ENCODE measurements at regions not wholly inside any gene's neighbourhood (a gene's known extent, or its start where the extent isn't known, plus 50 kb on each side); places are given as distances from the start of the nearest gene placed in this dataset.
"Not testable (repeated sequence)": the region's sequence is repeated elsewhere in the genome, so short reads cannot be mapped to it uniquely, and the experiment has no call there.

GRCh38 chr18:1542230-1542774 lies 637.6 kb downstream of the ADCYAP1 start:
- no peak for DNase-seq (ENCODE audit: low spot score in 2 of 2)
- H3K4me3 ChIP-seq: no peak overlapping the region
- no peaks in the 10 kb centered on the region for H3K36me3 ChIP-seq (replicated peaks)
- no peaks in the 10 kb centered on the region for H3K9me3 ChIP-seq
- H3K4me1 ChIP-seq: no peaks in the 10 kb centered on the region
- in situ Hi-C loops (cut with MboI; ENCODE audit: low sequenced_read_pairs): no loop called here
- H3K27me3 ChIP-seq (ENCODE audit: low read depth): no peaks in the 10 kb centered on the region

DNA sequence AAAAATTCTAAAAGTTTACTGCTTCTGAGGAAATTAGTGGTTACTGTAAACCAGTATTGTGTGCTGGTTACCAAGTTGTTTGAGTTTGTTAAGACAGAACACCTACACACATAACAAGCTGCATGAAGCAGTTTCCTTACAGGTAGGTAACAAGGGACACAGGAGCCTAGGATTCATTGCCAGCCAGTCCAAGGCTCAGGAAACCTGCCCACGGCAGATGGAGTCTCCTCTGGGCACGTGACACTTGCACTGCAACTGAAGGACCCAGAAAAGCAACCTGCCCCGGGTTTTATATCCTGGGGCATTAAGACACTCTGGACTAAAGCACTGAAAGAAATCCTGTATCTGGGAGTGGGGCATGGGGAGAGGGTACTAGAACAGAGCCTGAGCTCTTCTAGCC lies 639.3 kb downstream of the ADCYAP1 start:
- no peak for DNase-seq (ENCODE audit: low spot score in 2 of 2)
- H3K4me1 ChIP-seq: no peaks in the 10 kb centered on the region
- in situ Hi-C loops (cut with MboI; ENCODE audit: low sequenced_read_pairs): no loop called here
- no peak overlapping the region for H3K4me3 ChIP-seq
- no peaks in the 10 kb centered on the region for H3K9me3 ChIP-seq
- H3K27me3 ChIP-seq (ENCODE audit: low read depth): no peaks in the 10 kb centered on the region
- H3K36me3 ChIP-seq (replicated peaks): no peaks in the 10 kb centered on the region

DNA sequence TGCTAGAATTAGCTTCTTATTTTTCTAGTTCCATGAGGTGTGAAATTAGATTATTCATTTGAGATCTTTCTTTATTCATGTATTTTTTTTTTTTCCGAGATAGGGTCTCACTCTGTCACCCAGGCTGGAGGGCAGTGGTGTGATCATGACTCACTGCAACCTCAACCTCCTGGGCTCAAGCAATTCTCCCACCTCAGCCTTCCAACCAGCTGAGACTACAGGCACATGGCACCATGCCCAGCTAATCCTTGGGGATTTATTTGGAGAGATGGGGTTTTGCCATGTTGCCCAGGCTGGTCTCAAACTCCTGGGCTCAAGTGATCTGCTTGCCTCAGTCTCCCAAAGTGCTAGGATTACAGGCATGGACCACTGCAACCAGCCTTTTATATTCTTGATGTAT lies 653.0 kb downstream of the ADCYAP1 start:
- H3K27me3 ChIP-seq (ENCODE audit: low read depth); H3K4me1 ChIP-seq; H3K36me3 ChIP-seq (replicated peaks); H3K4me3 ChIP-seq; DNase-seq (ENCODE audit: low spot score in 2 of 2); H3K9me3 ChIP-seq; in situ Hi-C loops (cut with MboI; ENCODE audit: low sequenced_read_pairs): not testable (repeated sequence)

- Histone ChIP-seq H3K36me3 (replicated peaks) (no peaks in the 10 kb centered on the region), H3K9me3 (no peaks in the 10 kb centered on the region), H3K27me3 (ENCODE audit: low read depth) (no peaks in the 10 kb centered on the region), H3K4me3 (no peak overlapping the region), H3K4me1 (no peaks in the 10 kb centered on the region)
- in situ Hi-C loops (cut with MboI; ENCODE audit: low sequenced_read_pairs): no loop called here
- DNase-seq (ENCODE audit: low spot score in 2 of 2): no peak
Observed at GRCh38 chr18:1559563-1559962, 654.9 kb downstream of the ADCYAP1 start.

- Histone ChIP-seq H3K36me3 (replicated peaks) (no peaks in the 10 kb centered on the region), H3K4me3 (no peak overlapping the region), H3K4me1 (no peaks in the 10 kb centered on the region), H3K27me3 (ENCODE audit: low read depth) (no peaks in the 10 kb centered on the region), H3K9me3 (no peaks in the 10 kb centered on the region)
- in situ Hi-C loops (cut with MboI; ENCODE audit: low sequenced_read_pairs): no loop called here
- no peak for DNase-seq (ENCODE audit: low spot score in 2 of 2)
Observed at GRCh38 chr18:1564793-1565192, 660.1 kb downstream of the ADCYAP1 start.

DNA sequence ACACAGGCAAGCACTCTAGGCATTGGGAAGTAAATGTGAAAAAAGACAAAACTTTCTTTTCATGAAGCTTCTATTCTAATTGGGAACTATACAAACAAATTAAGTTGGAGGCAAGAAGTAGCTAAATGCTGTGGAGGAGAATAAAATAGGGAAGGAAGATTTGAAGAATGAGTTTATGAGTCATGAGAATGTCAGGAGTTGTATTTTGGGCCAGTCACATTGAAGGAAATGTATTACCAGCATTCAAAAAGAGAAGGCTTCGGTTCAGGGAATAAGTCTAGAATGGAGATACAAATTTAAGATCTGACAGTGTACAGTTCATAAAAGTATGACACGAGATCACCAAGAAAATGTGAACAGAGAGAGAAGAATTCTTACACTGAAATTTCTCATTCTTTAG lies 666.5 kb downstream of the ADCYAP1 start:
- DNase-seq (ENCODE audit: low spot score in 2 of 2): no peak
- no peaks in the 10 kb centered on the region for H3K36me3 ChIP-seq (replicated peaks)
- H3K4me1 ChIP-seq: no peaks in the 10 kb centered on the region
- H3K4me3 ChIP-seq: no peak overlapping the region
- in situ Hi-C loops (cut with MboI; ENCODE audit: low sequenced_read_pairs): no loop called here
- no peaks in the 10 kb centered on the region for H3K9me3 ChIP-seq
- no peaks in the 10 kb centered on the region; the same call in 1 of the 2 replicates for H3K27me3 ChIP-seq (ENCODE audit: low read depth)

DNA sequence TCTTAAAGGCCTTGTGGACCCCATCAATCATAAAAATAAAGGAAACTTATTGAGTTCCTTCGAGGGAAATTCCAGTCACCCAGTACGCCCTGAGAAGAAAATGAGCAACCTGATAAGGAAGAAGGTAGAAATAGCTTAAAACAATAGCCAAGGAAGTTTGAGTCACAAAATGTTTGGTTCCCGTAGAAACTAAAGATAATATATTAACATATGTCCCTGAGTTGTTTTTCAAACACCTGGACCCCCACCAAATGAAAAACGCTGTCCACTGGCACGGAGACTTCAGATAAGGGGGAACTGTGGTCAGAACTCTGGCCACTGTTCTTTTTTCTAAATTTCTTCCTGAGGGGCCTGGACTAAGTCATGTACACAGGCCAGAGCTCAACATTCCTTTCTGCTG lies 669.1 kb downstream of the ADCYAP1 start:
- no peak for DNase-seq (ENCODE audit: low spot score in 2 of 2)
- no peaks in the 10 kb centered on the region for H3K4me1 ChIP-seq
- no peaks in the 10 kb centered on the region; the same call in 1 of the 2 replicates for H3K27me3 ChIP-seq (ENCODE audit: low read depth)
- no peaks in the 10 kb centered on the region for H3K9me3 ChIP-seq
- in situ Hi-C loops (cut with MboI; ENCODE audit: low sequenced_read_pairs): no loop called here
- H3K36me3 ChIP-seq (replicated peaks): no peaks in the 10 kb centered on the region
- H3K4me3 ChIP-seq: no peak overlapping the region

- in situ Hi-C loops (cut with MboI; ENCODE audit: low sequenced_read_pairs): no loop called here
- H3K9me3 ChIP-seq: no peaks in the 10 kb centered on the region
- H3K27me3 ChIP-seq (ENCODE audit: low read depth): no peaks in the 10 kb centered on the region; the same call in 1 of the 2 replicates
- no peak overlapping the region for H3K4me3 ChIP-seq
- no peak for DNase-seq (ENCODE audit: low spot score in 2 of 2)
- no peaks in the 10 kb centered on the region for H3K36me3 ChIP-seq (replicated peaks)
- H3K4me1 ChIP-seq: no peaks in the 10 kb centered on the region
Observed at GRCh38 chr18:1575084-1575483, 670.4 kb downstream of the ADCYAP1 start.

DNA sequence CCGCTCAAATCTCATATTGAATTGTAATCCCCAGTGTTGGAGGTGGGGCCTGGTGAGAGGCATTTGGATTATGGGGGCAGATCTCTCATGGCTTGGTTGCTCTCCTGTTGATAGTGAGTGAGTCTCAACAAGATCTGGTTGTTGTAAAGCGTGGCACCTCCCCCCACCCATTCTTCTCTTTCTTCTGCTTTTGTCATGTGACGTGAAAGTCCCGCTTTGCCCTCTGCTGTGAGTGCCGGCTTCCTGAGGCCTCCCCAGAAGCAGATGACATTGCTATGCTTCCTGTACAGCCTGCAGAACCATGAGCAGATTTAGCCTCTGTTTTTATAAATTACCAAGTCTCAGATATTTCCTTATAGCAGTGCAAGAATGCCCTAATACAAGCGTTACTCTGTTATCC lies 673.8 kb downstream of the ADCYAP1 start:
- Histone ChIP-seq H3K4me1 (no peaks in the 10 kb centered on the region), H3K27me3 (ENCODE audit: low read depth) (no peaks in the 10 kb centered on the region), H3K4me3 (no peak overlapping the region), H3K9me3 (no peaks in the 10 kb centered on the region), H3K36me3 (replicated peaks) (no peaks in the 10 kb centered on the region)
- DNase-seq (ENCODE audit: low spot score in 2 of 2): no peak
- in situ Hi-C loops (cut with MboI; ENCODE audit: low sequenced_read_pairs): no loop called here

DNA sequence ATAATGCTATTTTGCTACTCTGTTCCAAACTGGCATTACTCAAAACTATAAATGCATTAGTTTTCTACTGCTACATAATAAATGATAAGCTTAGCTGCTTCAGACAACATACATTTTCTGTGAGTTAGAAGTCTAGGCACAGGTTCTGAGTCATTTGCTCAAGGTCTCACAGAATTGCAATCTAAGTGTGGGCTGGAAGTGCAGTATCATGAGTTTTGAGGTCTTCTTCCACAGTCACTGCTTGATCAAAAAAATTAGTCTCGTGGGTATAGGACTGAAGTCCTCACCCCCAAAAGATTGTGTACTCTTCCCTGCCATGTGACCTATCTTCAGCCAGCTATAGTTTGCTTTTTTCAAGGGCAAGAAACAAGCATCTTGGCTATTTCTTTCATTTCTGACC lies 676.9 kb downstream of the ADCYAP1 start:
- no peak overlapping the region for H3K4me3 ChIP-seq
- no peak for DNase-seq (ENCODE audit: low spot score in 2 of 2)
- H3K4me1 ChIP-seq: no peaks in the 10 kb centered on the region
- H3K36me3 ChIP-seq (replicated peaks): no peaks in the 10 kb centered on the region
- H3K27me3 ChIP-seq (ENCODE audit: low read depth): no peaks in the 10 kb centered on the region
- H3K9me3 ChIP-seq: no peaks in the 10 kb centered on the region
- in situ Hi-C loops (cut with MboI; ENCODE audit: low sequenced_read_pairs): no loop called here

DNA sequence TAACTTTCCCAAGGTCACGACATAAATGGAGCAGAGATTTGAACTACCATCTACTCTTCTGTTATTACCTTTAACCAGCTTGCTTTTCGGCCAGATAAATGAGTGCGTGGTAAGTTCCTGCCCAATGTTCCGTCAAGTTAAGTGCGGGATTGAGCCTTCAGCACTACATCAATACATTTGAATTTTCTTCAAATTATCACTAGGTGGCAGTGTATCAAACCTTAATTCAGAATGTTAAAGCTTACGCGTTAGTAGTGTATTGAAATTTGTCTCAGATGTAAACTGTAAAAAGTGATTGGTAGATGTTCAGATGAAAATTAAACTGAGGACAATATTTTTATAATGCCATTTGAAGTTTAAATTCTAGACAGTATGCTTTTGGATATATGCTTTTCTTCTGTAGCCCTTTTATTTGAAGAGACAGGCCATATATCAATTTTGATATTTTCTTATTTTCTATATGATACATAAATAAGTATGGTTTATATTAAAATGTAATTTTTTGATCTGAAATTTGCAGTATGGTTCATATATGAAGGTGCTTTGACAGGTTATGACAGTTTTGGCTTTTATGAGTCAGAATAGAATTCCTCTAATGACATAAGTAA lies 681.3 kb downstream of the ADCYAP1 start:
- Histone ChIP-seq H3K27me3 (ENCODE audit: low read depth) (no peaks in the 10 kb centered on the region), H3K9me3 (no peaks in the 10 kb centered on the region), H3K4me3 (no peak overlapping the region), H3K36me3 (replicated peaks) (no peaks in the 10 kb centered on the region), H3K4me1 (no peaks in the 10 kb centered on the region)
- DNase-seq (ENCODE audit: low spot score in 2 of 2): peak; percentile 14 to 72
- in situ Hi-C loops (cut with MboI; ENCODE audit: low sequenced_read_pairs): no loop called here

DNA sequence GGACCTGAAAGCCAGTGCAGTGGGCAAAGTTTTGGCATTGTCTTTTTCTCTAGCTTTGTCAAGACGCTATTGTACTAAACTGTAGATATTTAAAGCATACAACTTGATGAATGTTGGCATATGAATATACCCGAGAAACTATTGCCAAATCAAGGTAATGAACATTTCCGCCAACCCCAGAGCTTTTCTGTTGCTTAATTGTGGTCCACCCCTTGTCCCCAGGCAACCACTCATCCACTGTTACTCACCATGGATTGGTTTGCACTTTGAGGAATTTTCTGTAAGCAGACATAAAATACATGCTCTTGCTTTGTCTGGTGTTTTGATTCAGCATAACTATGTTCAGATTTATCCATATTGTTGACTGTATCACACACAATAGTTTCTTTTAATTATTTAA lies 688.4 kb downstream of the ADCYAP1 start:
- no peak for DNase-seq (ENCODE audit: low spot score in 2 of 2)
- Histone ChIP-seq H3K4me1 (no peaks in the 10 kb centered on the region), H3K4me3 (no peak overlapping the region), H3K36me3 (replicated peaks) (no peaks in the 10 kb centered on the region), H3K9me3 (no peaks in the 10 kb centered on the region), H3K27me3 (ENCODE audit: low read depth) (no peaks in the 10 kb centered on the region)
- in situ Hi-C loops (cut with MboI; ENCODE audit: low sequenced_read_pairs): no loop called here

GRCh38 chr18:1595195-1595594 lies 690.5 kb downstream of the ADCYAP1 start:
- in situ Hi-C loops (cut with MboI; ENCODE audit: low sequenced_read_pairs): no loop called here
- Histone ChIP-seq H3K36me3 (replicated peaks) (no peaks in the 10 kb centered on the region), H3K9me3 (no peaks in the 10 kb centered on the region), H3K4me3 (no peak overlapping the region), H3K27me3 (ENCODE audit: low read depth) (no peaks in the 10 kb centered on the region), H3K4me1 (no peaks in the 10 kb centered on the region)
- DNase-seq (ENCODE audit: low spot score in 2 of 2): no peak

- no peaks in the 10 kb centered on the region for H3K27me3 ChIP-seq (ENCODE audit: low read depth)
Observed at GRCh38 chr18:1599196-1599595, 694.5 kb downstream of the ADCYAP1 start.

DNA sequence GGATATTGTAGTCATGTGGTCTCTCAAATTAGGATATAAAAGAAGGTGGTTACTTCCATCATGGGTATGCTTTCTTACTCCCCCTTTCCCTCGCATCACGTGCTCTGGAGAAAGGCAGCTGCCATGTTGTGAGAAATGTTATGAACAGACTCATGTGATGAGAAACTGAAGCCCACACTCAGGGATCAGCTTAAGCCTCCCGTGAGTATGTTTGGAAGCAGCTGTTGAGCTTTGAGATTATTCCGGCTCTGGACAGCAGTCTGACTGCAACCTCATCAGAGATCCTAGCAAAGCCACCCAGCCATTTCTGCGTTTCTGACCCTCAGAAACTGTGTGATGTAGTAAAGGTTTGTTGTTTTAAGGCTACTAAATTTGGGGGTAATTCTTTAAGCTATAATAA lies 700.1 kb downstream of the ADCYAP1 start:
- Histone ChIP-seq H3K36me3 (replicated peaks) (no peaks in the 10 kb centered on the region), H3K27me3 (ENCODE audit: low read depth) (no peaks in the 10 kb centered on the region), H3K9me3 (no peaks in the 10 kb centered on the region), H3K4me3 (no peak overlapping the region), H3K4me1 (no peaks in the 10 kb centered on the region)
- in situ Hi-C loops (cut with MboI; ENCODE audit: low sequenced_read_pairs): no loop called here
- DNase-seq (ENCODE audit: low spot score in 2 of 2): no peak

More at GRCh38 chr18:1599196-1599595, 694.5 kb downstream of the ADCYAP1 start:
- no peak for DNase-seq (ENCODE audit: low spot score in 2 of 2)
- H3K4me3 ChIP-seq: no peak overlapping the region
- no peaks in the 10 kb centered on the region for H3K9me3 ChIP-seq
- no peaks in the 10 kb centered on the region for H3K4me1 ChIP-seq
- in situ Hi-C loops (cut with MboI; ENCODE audit: low sequenced_read_pairs): no loop called here
- H3K36me3 ChIP-seq (replicated peaks): no peaks in the 10 kb centered on the region

Measured in HAP-1 (cell line).